Nephron (organoid): ENCODE measurements at regions not wholly inside any gene's neighbourhood (a gene's known extent, or its start where the extent isn't known, plus 50 kb on each side); places are given as distances from the start of the nearest gene placed in this dataset.

Source experiments
- H3K27ac Mint-ChIP-seq, 3 experiments: 2 replicates each; pipeline ENCODE4 v1.8.0; 2020; ENCODE audit warnings: mixed read lengths in 3 of 3, mild to moderate bottlenecking in 2 of 3, moderate library complexity in 1 of 3
- H3K27me3 Mint-ChIP-seq: 2 replicates; pipeline ENCODE4 v1.8.0; 2021; ENCODE audit warnings: low read depth, mild to moderate bottlenecking, moderate library complexity, mixed read lengths
- H3K36me3 Mint-ChIP-seq: 2 replicates; pipeline ENCODE4 v1.8.0; 2020; ENCODE audit warnings: low read depth, mixed read lengths
- H3K4me1 Mint-ChIP-seq: 2 replicates; pipeline ENCODE4 v1.8.0; 2020; ENCODE audit warnings: mixed read lengths
- H3K4me3 Mint-ChIP-seq, 3 experiments: 2 replicates each; pipeline ENCODE4 v1.8.0; 2020; ENCODE audit warnings: mild to moderate bottlenecking in 3 of 3, mixed read lengths in 3 of 3, moderate library complexity in 2 of 3
- H3K9me3 Mint-ChIP-seq: 2 replicates; pipeline ENCODE4 v1.8.0; 2020; ENCODE audit warnings: mixed read lengths
- TF ChIP-seq, protein P1 (sequence below), 3 experiments: fragments of 200-600 bp; sonication (generic); IDR thresholded peaks; one replicate each; pipeline ENCODE4 v1.5.0; 2021; ENCODE audit warnings: antibody characterized with exemption in 3 of 3; ENCODE audit not compliant: unreplicated experiment in 3 of 3

DNA sequence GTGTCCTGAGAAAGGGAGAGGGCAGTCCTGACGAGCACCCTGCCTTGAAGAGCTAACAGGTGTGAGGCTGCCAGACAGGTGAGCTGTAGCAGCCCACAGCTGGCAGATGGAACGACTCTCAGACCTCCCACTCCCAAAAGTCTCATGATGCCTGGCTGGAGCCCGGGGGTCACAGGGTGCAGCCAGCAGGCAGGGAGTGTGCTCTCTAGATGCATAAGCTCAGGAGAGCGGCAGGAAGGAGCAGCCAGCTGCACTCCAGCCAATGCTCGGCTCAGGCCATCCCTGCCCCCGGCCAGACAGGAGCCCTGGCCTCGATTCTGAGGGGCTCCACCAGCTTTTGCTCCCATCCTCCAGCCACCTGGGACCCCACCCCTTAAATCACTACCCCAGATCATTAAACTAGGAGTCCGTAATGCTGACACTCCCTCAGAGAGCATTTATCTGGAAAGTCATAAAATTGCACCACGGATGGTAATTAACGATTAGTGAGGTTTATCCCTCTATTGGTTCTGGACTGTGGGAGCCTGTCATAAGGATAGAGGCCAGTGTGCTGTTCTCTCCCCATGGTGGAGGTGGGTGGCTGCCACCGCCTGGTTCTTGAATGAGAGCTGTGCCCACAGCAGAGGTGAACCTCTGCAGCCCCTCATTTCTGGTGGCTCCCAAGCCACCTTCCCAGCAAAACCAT is 63.5 kb upstream of the ZMIZ1 start:
- Mint-ChIP-seq H3K4me3 (no peak overlapping the region), H3K36me3 (no peaks in the 10 kb centered on the region), H3K4me1 (peaks cover 27% of the 10 kb centered on the region), H3K27ac (no peak overlapping the region), H3K27me3 (peaks cover 39% of the 10 kb centered on the region), H3K9me3 (no peaks in the 10 kb centered on the region)
- TF ChIP-seq, protein P1, sequence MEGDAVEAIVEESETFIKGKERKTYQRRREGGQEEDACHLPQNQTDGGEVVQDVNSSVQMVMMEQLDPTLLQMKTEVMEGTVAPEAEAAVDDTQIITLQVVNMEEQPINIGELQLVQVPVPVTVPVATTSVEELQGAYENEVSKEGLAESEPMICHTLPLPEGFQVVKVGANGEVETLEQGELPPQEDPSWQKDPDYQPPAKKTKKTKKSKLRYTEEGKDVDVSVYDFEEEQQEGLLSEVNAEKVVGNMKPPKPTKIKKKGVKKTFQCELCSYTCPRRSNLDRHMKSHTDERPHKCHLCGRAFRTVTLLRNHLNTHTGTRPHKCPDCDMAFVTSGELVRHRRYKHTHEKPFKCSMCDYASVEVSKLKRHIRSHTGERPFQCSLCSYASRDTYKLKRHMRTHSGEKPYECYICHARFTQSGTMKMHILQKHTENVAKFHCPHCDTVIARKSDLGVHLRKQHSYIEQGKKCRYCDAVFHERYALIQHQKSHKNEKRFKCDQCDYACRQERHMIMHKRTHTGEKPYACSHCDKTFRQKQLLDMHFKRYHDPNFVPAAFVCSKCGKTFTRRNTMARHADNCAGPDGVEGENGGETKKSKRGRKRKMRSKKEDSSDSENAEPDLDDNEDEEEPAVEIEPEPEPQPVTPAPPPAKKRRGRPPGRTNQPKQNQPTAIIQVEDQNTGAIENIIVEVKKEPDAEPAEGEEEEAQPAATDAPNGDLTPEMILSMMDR (IDR thresholded peaks at IDR 0.05; ENCODE audit: unreplicated experiment in 3 of 3): no peak

DNA sequence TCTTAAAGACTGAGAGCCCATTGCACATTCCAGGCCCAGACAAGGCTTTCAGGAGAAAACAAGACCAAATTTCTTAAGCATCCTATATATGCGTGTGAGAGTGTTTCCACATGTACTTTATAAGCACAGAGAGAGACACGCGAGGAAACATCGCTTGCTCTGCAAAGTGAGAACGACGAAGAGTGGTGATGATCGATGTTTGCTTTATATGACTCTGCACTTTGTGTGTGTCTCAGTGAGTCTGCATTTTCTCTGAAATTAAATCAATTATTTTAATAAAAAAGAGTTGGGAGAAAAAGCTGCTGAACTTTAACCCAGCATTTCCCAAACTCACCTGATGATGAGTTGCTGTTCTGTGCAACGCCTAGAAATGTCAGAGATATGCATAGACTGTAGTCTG is 61.7 kb upstream of the ZMIZ1 start:
- no peak overlapping the region for H3K27ac Mint-ChIP-seq
- H3K27me3 Mint-ChIP-seq: peaks cover 45% of the 10 kb centered on the region
- no peak overlapping the region for H3K4me3 Mint-ChIP-seq
- H3K4me1 Mint-ChIP-seq: peaks cover 27% of the 10 kb centered on the region
- H3K9me3 Mint-ChIP-seq: no peaks in the 10 kb centered on the region
- H3K36me3 Mint-ChIP-seq: no peaks in the 10 kb centered on the region
- TF ChIP-seq, protein P1 (IDR thresholded peaks at IDR 0.05; ENCODE audit: unreplicated experiment in 3 of 3): no peak

DNA sequence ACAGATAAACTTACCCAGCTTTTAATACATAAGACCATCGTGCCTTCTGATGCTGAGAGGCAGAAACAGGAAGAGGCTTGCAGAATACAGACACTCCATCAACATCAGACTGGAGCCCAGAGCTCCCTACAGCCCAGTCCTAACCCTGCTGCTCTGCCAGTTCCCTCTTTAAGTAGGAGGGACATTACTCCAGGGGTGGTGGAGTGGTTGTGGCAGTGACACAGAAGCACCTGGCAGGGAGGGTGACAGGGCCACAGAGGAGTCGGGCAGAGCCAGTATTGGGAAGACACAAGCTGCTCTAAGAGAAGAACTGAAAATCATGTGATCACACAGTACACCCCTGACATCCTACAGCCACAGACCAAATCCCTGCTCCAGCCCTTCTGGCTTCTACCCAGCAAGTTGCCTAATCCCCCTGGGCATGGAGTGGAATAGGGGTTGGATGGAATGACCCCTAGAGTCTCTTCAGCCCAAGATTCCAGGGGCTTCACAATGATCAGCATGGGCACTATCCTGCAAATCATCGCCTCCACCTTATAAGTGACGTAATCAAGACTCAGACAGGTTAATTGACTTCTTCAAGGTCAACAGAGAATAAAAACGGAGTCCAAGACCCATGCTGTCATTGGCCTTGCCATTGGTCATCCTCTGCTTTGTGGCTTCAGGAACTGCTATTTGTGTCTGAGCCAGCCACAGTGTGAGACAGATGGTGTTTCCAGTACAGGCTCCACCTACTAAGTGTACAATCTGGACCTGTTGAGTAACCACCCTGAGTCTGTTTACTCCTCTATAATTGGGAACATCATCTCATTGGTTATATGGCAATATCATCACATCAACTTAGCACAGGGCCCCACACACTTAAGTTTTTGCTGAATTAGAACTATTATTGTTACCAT is 61.1 kb upstream of the ZMIZ1 start:
- Mint-ChIP-seq H3K9me3 (no peaks in the 10 kb centered on the region), H3K4me3 (no peak overlapping the region), H3K27ac (no peak overlapping the region), H3K36me3 (no peaks in the 10 kb centered on the region), H3K27me3 (peaks cover 40% of the 10 kb centered on the region), H3K4me1 (peaks cover 29% of the 10 kb centered on the region)
- TF ChIP-seq, protein P1 (IDR thresholded peaks at IDR 0.05; ENCODE audit: unreplicated experiment in 3 of 3): no peak

DNA sequence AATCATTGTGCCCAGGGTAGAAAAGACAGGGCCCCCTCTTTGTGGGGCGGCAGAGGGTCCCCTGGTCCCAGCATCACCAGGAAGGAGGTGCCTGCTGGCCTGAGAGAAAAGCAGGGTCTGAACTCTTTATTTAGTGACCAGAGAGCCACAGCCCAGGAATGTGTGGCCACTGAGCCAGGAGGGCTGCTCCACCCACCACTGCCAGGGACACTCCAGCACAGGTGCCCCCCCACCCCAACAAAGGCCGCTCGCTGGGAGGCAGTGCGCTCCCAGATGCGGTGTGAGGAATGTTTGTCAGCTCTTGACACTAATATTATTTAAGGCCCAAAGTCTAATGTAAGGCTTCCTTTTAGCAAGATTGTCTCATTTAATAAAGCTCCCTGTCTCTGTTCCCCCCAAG is 59.6 kb upstream of the ZMIZ1 start:
- no peaks in the 10 kb centered on the region for H3K9me3 Mint-ChIP-seq
- no peak overlapping the region for H3K4me3 Mint-ChIP-seq
- H3K4me1 Mint-ChIP-seq: peaks cover 34% of the 10 kb centered on the region
- H3K36me3 Mint-ChIP-seq: no peaks in the 10 kb centered on the region
- H3K27ac Mint-ChIP-seq: no peak overlapping the region
- TF ChIP-seq, protein P1 (IDR thresholded peaks at IDR 0.05; ENCODE audit: unreplicated experiment in 3 of 3): no peak
- H3K27me3 Mint-ChIP-seq: peaks cover 30% of the 10 kb centered on the region

DNA sequence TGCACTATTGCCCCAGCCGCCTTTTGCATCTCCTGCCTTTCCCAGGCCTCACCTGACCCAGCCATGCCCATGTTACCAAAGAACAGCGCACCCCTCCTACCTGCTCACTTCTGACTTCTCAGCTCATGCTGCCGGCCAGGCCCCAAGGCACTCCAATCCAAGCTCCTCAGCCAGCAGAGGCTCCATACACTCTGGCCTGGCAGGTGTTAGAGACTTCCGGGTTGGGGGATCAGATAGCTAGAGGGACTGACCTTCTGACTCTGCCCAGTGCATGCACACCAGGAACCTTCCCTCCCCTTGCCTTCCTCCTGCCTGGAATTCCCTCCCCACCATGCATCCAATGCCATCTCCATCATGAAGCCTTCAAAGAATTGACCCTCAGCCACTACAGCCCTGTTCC is 56.2 kb upstream of the ZMIZ1 start:
- H3K27ac Mint-ChIP-seq: no peak overlapping the region
- no peak overlapping the region for H3K4me3 Mint-ChIP-seq
- peaks cover 15% of the 10 kb centered on the region for H3K4me1 Mint-ChIP-seq
- TF ChIP-seq, protein P1 (IDR thresholded peaks at IDR 0.05; ENCODE audit: unreplicated experiment in 3 of 3): no peak
- H3K36me3 Mint-ChIP-seq: no peaks in the 10 kb centered on the region
- H3K27me3 Mint-ChIP-seq: peaks cover 29% of the 10 kb centered on the region
- peaks cover 1% of the 10 kb centered on the region for H3K9me3 Mint-ChIP-seq
